ENCODE measurements at regions not wholly inside any gene's neighbourhood (a gene's known extent, or its start where the extent isn't known, plus 50 kb on each side); places are given as distances from the start of the nearest gene placed in this dataset.

GRCh38 chr10:59037506-59037905 lies 138.9 kb upstream of the PHYHIPL start:
- no peak for TF ChIP-seq POLR2A (IDR thresholded peaks at IDR 0.05)
- TF ChIP-seq, protein P1, sequence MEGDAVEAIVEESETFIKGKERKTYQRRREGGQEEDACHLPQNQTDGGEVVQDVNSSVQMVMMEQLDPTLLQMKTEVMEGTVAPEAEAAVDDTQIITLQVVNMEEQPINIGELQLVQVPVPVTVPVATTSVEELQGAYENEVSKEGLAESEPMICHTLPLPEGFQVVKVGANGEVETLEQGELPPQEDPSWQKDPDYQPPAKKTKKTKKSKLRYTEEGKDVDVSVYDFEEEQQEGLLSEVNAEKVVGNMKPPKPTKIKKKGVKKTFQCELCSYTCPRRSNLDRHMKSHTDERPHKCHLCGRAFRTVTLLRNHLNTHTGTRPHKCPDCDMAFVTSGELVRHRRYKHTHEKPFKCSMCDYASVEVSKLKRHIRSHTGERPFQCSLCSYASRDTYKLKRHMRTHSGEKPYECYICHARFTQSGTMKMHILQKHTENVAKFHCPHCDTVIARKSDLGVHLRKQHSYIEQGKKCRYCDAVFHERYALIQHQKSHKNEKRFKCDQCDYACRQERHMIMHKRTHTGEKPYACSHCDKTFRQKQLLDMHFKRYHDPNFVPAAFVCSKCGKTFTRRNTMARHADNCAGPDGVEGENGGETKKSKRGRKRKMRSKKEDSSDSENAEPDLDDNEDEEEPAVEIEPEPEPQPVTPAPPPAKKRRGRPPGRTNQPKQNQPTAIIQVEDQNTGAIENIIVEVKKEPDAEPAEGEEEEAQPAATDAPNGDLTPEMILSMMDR (IDR thresholded peaks at IDR 0.05) = no peak
